Esophagus (tissue), 2 donors: ENCODE measurements at regions not wholly inside any gene's neighbourhood (a gene's known extent, or its start where the extent isn't known, plus 50 kb on each side); places are given as distances from the start of the nearest gene placed in this dataset.

ENCODE experiments used
- H3K27ac ChIP-seq, 2 donors: one replicate each; pipeline ENCODE4 v1.5.1; 2013; ENCODE audit warnings: low read depth in 2 of 2, mild to moderate bottlenecking in 2 of 2, inconsistent platforms in 1 of 2, low read length in 1 of 2, moderate library complexity in 1 of 2
- H3K27me3 ChIP-seq, 2 donors: one replicate each; pipeline ENCODE4 v1.6.1; 2013; ENCODE audit warnings: low read length in 2 of 2, control low read depth in 1 of 2, mild to moderate bottlenecking in 1 of 2; ENCODE audit not compliant: insufficient read depth in 2 of 2, control insufficient read depth in 1 of 2
- H3K36me3 ChIP-seq, 2 donors: one replicate each; pipeline ENCODE4 v1.6.1; 2013; ENCODE audit warnings: low read length in 1 of 2; ENCODE audit not compliant: control insufficient read depth in 2 of 2, insufficient read depth in 2 of 2
- H3K4me1 ChIP-seq, 2 donors: one replicate each; pipeline ENCODE4 v1.6.1; 2013; ENCODE audit warnings: low read length in 1 of 2; ENCODE audit not compliant: control insufficient read depth in 2 of 2, insufficient read depth in 2 of 2
- H3K4me3 ChIP-seq, 2 donors: one replicate each; pipeline ENCODE4 v1.5.1; 2013; ENCODE audit warnings: low read length in 2 of 2, mild to moderate bottlenecking in 2 of 2, low read depth in 1 of 2, moderate library complexity in 1 of 2
- H3K9me3 ChIP-seq, 2 donors: one replicate each; pipeline ENCODE4 v1.6.1; 2013; ENCODE audit warnings: mild to moderate bottlenecking in 2 of 2, low read depth in 1 of 2, low read length in 1 of 2, moderate library complexity in 1 of 2; ENCODE audit not compliant: control insufficient read depth in 2 of 2, insufficient read depth in 1 of 2
- WGBS, 2 donors: extraction: QIAGEN DNeasy Blood & Tissue Kit; methylation state at CpG; one replicate each; pipeline ENCODE4 v1.1.7; 2013; 5-methylcytosine and 5-hydroxymethylcytosine counted together
- donor health status: healthy with polysubstance abuse.
- donor health status: Bipolar disorder and iron deficiency.

DNA sequence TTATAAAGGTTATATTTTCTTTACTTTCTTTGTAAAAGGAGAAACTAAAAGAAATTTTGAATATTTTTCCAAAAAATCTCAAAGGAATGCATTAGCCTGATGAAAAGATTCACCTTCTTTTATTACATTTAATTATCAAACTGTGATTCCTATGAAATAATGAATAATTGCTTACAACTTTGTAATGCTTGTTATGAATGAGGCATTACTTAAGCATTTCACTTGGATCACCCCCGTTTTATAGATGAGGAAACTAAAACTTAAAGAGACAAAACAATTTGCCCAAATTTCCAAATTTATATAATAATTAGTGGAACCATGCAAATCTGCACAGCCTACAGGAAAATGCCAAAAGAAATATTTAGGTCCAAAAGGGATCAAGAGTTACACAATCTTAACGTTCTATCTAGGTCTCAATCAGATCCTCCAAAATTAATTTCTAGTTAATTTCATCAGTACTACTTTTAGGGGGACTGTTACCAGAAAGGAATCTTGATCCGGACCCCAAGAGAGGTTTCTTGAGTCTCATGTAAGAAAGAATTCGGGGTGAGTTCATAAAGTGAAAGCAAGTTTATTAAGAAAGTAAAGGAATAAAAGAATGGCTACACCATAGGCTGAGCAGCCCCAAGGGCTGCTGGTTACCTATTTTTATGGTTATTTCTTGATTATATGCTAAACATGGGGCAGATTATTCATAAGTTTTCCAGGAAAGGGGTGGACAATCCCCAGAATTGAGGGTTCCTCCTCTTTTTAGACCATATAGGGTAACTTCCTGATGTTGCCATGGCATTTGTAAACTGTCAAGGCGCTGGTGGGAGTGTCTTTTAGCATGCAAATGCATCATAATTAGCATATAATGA, 288.0 kb downstream of the ADGB start:
- no peak overlapping the region for H3K27ac ChIP-seq
- no peaks in the 10 kb centered on the region for H3K4me1 ChIP-seq
- WGBS, 2 donors, result 80 to 83% methylated on average over 5 of the region's 5 CpGs
- H3K9me3 ChIP-seq, result peaks cover 0 to 2% of the 10 kb centered on the region in 2 donors
- peaks cover 0 to 2% of the 10 kb centered on the region in 2 donors for H3K27me3 ChIP-seq
- no peaks in the 10 kb centered on the region for H3K36me3 ChIP-seq
- H3K4me3 ChIP-seq, result no peak overlapping the region

DNA sequence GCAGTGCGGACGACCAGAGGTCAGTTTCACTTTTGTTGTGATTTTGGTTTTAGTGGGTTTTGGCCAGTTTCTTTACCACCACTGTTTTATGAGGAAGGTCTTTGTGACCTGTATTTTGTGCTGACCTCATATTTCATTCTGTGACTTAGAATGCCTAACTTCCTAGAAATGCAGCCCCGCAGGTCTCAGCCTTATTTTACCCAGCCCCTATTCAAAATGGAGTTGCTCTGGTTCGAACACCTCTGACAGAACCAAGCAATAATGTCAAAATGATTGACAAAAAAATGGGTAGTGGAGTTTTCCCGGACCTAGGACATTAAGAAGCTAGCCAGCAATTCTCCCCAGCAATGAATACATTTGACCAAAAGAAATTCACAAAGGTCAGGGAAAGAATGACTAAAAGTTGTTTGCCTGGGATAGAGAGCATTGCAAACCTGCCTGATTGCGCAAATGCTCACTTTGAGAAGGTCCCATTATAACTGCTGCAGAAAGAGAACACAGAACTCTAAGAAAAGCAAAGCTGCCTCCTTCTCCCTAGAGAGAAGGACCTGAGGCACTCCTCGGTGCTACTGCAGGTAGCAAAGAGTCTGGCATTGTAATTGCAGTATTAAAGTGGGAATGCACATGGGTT, 288.8 kb downstream of the ADGB start:
- no peaks in the 10 kb centered on the region for H3K4me1 ChIP-seq
- H3K27me3 ChIP-seq, result peaks cover 0 to 2% of the 10 kb centered on the region in 2 donors
- no peak overlapping the region for H3K4me3 ChIP-seq
- H3K27ac ChIP-seq, result no peak overlapping the region
- 84 to 90% methylated on average over 7 of the region's 7 CpGs for WGBS, 2 donors
- peaks cover 0 to 2% of the 10 kb centered on the region in 2 donors for H3K9me3 ChIP-seq
- H3K36me3 ChIP-seq, result no peaks in the 10 kb centered on the region

DNA sequence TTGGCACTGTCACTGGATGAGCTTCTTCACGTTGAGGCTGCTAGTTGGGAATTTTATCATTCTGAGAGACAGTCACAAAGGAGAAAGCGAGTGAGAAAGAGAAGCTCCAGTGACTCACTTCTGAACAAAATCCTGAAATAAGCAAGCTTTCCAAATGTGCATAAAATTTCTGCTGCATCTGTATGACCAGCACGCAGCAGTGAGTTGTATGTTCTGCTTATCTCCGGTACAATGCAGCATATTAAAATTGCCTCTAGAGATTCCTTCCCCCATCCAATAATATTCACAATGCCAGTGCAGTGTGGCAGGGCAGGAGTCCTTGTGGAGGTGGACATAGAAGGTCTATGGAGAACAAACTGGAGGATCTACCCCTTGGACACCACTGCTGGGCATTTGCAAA, 290.5 kb downstream of the ADGB start:
- Histone ChIP-seq H3K27ac (no peak overlapping the region), H3K9me3 (no peaks in the 10 kb centered on the region), H3K36me3 (no peaks in the 10 kb centered on the region), H3K4me3 (no peak overlapping the region), H3K4me1 (no peaks in the 10 kb centered on the region), H3K27me3 (peaks cover 0 to 2% of the 10 kb centered on the region in 2 donors)
- 87% methylated on average over 4 of the region's 4 CpGs for WGBS, 2 donors

DNA sequence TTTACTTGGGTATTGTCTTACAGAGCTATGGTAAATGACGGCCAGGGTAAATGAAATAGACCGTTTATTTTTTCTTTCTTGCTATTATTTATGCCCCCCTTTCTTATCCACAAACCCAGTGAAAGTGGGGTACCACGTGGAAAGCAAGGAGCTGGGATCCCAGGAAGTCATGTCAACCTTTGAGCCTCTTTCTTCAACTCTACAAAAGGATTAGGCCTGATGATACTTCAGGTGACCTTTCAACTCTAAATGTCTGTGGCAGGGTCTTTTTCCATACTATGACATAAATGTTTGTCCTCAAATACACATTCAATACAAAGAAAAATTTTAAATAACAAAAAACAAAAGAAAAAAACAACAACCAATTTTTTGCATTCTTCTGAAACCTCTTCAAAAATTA, 291.4 kb downstream of the ADGB start:
- H3K4me3 ChIP-seq, result no peak overlapping the region
- H3K36me3 ChIP-seq, result no peaks in the 10 kb centered on the region
- WGBS, 2 donors, result 82 to 84% methylated on average over 3 of the region's 3 CpGs
- peaks cover 0 to 2% of the 10 kb centered on the region in 2 donors for H3K27me3 ChIP-seq
- no peak overlapping the region for H3K27ac ChIP-seq
- H3K4me1 ChIP-seq, result no peaks in the 10 kb centered on the region
- H3K9me3 ChIP-seq, result no peaks in the 10 kb centered on the region

DNA sequence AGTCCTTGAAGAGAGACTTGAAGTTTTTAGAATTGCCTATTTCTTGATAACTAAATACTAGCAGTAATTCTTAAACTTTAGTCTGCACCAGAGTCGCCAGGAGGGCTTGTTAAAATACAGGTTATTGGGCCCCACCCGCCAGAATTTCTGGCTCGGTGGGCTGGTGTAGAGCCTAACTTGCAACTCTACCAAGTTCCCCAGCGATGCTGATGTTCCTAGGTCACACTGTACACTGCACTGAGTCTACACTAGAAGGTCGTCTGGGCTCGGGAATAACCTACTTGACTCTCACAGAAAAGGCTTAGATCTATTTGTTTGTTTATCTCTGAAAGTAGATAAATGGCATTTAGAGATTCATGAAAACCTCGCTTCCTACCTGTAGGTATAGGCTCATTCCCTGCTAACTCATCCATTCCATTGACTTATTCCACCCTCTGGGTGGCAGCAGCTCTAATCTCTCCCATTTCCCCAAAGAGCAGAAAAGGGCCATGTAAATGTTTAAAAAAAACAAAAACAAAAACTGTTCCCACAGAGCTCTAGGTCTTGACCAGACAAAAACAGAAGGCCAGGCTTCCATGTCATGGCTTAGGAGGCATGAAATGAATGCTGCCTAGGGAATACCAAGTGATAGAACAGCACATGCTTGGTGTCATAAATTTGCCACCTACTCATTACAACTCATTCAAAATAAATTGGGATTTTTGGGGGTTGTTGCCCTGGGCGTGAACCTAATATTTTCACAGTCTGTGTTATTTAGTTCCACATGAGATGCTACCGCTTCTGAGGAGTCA, 292.1 kb downstream of the ADGB start:
- Histone ChIP-seq H3K9me3 (no peaks in the 10 kb centered on the region), H3K27me3 (peaks cover 0 to under 1% of the 10 kb centered on the region in 2 donors), H3K36me3 (no peaks in the 10 kb centered on the region), H3K27ac (no peak overlapping the region), H3K4me1 (no peaks in the 10 kb centered on the region), H3K4me3 (no peak overlapping the region)
- WGBS, 2 donors, result 84 to 90% methylated on average over 9 of the region's 9 CpGs

DNA sequence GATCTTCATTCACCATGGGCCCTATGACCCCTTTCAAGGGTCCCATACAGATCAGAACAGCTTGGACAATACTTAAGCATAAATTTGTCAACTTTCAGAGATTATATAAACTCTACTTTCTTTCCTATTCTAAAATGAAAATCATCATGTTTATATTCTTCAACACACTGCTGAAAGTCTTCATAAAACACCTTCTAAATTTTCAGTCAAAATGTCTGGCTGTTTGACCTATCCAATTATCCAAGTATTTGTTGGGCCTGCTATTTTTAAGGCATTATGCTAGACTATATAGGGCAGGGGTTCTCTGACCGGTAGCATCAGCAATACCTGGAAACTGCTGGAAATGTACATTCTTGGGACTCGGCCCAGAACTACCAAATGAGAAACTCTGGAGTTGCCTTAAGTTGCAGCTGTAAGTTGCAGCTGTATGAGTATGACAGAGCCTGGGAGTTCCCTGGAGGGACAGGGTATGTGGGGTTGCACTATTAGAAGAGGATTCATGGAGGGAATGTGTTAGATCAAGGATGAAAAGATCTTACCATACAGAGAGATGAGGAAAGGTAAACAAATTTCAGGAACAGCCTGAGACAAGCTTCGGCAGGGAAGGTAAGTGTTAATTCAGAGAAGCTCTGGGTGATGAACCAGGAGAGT, 293.0 kb downstream of the ADGB start:
- no peaks in the 10 kb centered on the region for H3K27me3 ChIP-seq
- H3K9me3 ChIP-seq, result no peaks in the 10 kb centered on the region
- WGBS, 2 donors, result 84 to 94% methylated on average over 3 of the region's 3 CpGs

DNA sequence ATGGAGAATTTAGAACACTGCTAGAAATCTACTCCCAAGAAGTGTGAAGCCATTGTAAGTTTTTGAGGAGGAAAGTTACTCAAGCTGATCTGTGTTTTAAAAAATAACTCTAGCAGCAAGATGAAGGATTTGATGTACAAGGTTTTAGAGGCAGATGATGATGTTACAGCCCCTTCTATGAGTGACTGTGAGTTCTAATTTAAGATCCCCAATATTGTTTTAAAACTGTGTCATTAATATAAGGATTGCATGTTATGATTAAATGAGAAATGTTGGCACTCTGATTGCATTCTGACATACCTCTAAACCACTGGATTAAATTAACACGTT, 293.5 kb downstream of the ADGB start:
- Histone ChIP-seq H3K4me3 (no peak overlapping the region), H3K4me1 (no peaks in the 10 kb centered on the region), H3K27ac (no peak overlapping the region), H3K9me3 (no peaks in the 10 kb centered on the region), H3K36me3 (no peaks in the 10 kb centered on the region), H3K27me3 (no peaks in the 10 kb centered on the region)
- 6 to 24% methylated on average over 1 of the region's 1 CpG for WGBS, 2 donors

More for the DNA sequence above, 293.0 kb downstream of the ADGB start:
- H3K4me1 ChIP-seq, result no peaks in the 10 kb centered on the region
- no peaks in the 10 kb centered on the region for H3K36me3 ChIP-seq
- H3K27ac ChIP-seq, result no peak overlapping the region
- no peak overlapping the region for H3K4me3 ChIP-seq

DNA sequence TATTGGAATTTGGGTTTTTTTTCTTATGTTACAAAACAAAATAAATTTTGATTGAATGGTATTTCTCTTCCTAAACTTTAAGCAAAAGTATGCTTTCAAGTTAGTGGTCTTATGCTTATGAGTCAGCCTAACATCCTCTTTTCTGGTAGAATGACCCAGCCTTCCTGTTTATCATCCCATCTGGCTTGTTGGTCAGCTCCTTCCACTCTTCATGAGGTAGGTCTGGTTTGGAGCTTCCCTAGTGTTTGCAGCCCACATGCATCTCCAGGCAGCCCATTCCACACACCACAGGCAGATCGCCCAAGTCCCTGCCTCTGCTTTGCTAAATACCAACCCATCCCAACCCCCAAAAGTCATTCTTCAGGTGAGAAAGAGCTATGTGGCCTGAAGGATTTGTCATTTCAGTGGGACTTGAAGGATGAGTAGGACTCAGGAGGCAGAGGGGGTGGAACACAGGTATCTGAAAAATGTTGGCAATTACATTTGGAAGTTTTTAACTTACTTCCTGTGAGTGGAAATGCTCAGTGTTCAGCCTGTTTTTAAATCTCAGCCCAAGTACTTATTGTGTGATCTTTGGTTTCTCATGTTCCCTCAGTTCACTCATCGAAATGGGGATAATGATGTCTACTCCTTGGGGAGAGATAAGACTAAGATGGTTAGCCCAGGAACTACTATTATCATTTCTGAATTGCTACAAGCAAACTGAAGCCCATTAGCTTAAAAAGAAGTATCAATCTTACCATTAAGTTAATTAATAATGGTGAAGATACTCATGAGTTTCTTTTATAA, 294.0 kb downstream of the ADGB start:
- Histone ChIP-seq H3K27me3 (no peaks in the 10 kb centered on the region), H3K36me3 (no peaks in the 10 kb centered on the region), H3K9me3 (no peaks in the 10 kb centered on the region), H3K27ac (no peak overlapping the region), H3K4me1 (no peaks in the 10 kb centered on the region), H3K4me3 (no peak overlapping the region)
- WGBS, 2 donors, result 78 to 82% methylated on average over 2 of the region's 2 CpGs

DNA sequence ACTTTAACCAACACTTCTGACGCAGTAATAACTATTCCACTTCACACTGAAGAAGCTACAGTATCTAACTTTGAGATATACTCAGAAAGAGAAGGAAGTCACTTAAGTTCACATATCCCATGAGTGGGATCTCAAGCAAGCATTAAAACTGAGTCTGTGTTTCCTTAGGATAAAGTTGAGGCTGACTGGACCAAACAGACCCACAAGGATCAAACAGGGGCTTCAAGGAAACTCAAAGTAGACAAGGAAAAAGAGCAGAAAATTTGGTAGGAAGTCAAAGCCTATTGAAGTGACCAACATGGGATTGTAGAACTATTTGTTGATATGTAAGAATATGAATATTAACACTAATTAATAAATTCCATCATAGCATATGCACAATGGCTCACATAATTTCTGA, 294.9 kb downstream of the ADGB start:
- Histone ChIP-seq H3K36me3 (no peaks in the 10 kb centered on the region), H3K27ac (no peak overlapping the region), H3K4me1 (no peaks in the 10 kb centered on the region), H3K4me3 (no peak overlapping the region), H3K9me3 (no peaks in the 10 kb centered on the region), H3K27me3 (no peaks in the 10 kb centered on the region)
- 89 to 90% methylated on average over 1 of the region's 1 CpG for WGBS, 2 donors
